CD4-positive, alpha-beta T cell (primary cell): ENCODE measurements at regions not wholly inside any gene's neighbourhood (a gene's known extent, or its start where the extent isn't known, plus 50 kb on each side); places are given as distances from the start of the nearest gene placed in this dataset.

Source experiments
- ATAC-seq: fragments of 200-7000 bp; cut with Tn5 transposase; one replicate; pipeline ENCODE4 v1.10.0; 2022; ENCODE audit warnings: mild to moderate bottlenecking; ENCODE audit not compliant: poor library complexity
- CTCF ChIA-PET: fragments of 350-600 bp; sonication (Branson Sonifier 250); formaldehyde crosslinking; loops from one replicate; lab custom pipeline; 2021; ENCODE audit warnings: antibody characterized with exemption, inconsistent platforms; lab: Charles Lee
- POLR2A ChIA-PET: fragments of 350-600 bp; sonication (Branson Sonifier 250); formaldehyde crosslinking; loops from one replicate; lab custom pipeline; 2021; ENCODE audit warnings: antibody characterized with exemption, inconsistent platforms; lab: Charles Lee
- DNase-seq, 14 experiments: peaks; one replicate each; pipeline ENCODE4 v3.0.0-alpha.2; 2013 to 2020; ENCODE audit warnings: mixed read lengths in 2 of 14
- H3K27ac ChIP-seq, 2 donors: one replicate each; pipeline versions ENCODE4 v1.5.1 to v1.7.0; 2013; ENCODE audit warnings: low read length in 2 of 2, low read depth in 1 of 2, mild to moderate bottlenecking in 1 of 2
- H3K27me3 ChIP-seq, 2 experiments: 1 replicate in 1 of 2; 2 replicates in 1 of 2; pipeline versions ENCODE4 v1.6.1 to v1.7.0; 2013; ENCODE audit warnings: low read length in 2 of 2, control low read depth in 1 of 2, mild to moderate bottlenecking in 1 of 2, moderate library complexity in 1 of 2; ENCODE audit not compliant: insufficient read depth in 2 of 2, control insufficient read depth in 1 of 2
- H3K36me3 ChIP-seq: one replicate; pipeline ENCODE4 v1.6.1; 2013; ENCODE audit warnings: low read length, control low read depth; ENCODE audit not compliant: insufficient read depth
- H3K4me1 ChIP-seq: one replicate; pipeline ENCODE4 v1.6.1; 2013; ENCODE audit warnings: low read length, control low read depth; ENCODE audit not compliant: insufficient read depth
- H3K4me3 ChIP-seq: one replicate; pipeline ENCODE4 v1.5.1; 2013; ENCODE audit warnings: mild to moderate bottlenecking, low read length, moderate library complexity
- H3K9me3 ChIP-seq, 2 experiments: 1 replicate in 1 of 2; 2 replicates in 1 of 2; pipeline versions ENCODE4 v1.6.1 to v1.7.0; 2013; ENCODE audit warnings: low read length in 2 of 2, mild to moderate bottlenecking in 2 of 2, control low read depth in 1 of 2, moderate library complexity in 1 of 2; ENCODE audit not compliant: control insufficient read depth in 1 of 2, insufficient read depth in 1 of 2
- H3K27ac Mint-ChIP-seq: one replicate; pipeline ENCODE4 v1.8.0; 2020; ENCODE audit warnings: mixed read lengths
- H3K27me3 Mint-ChIP-seq: one replicate; pipeline ENCODE4 v1.8.0; 2021; ENCODE audit warnings: mixed read lengths
- H3K36me3 Mint-ChIP-seq: one replicate; pipeline ENCODE4 v1.8.0; 2021; ENCODE audit warnings: low read depth, mixed read lengths
- H3K4me1 Mint-ChIP-seq: one replicate; pipeline ENCODE4 v1.8.0; 2021; ENCODE audit warnings: low read depth, mixed read lengths
- H3K4me3 Mint-ChIP-seq: one replicate; pipeline ENCODE4 v1.8.0; 2020; ENCODE audit warnings: mild to moderate bottlenecking, mixed read lengths
- H3K9me3 Mint-ChIP-seq: one replicate; pipeline ENCODE4 v1.8.0; 2020; ENCODE audit warnings: mixed read lengths
- CTCF ChIP-seq: fragments of 200-600 bp; IDR thresholded peaks from one replicate; pipeline ENCODE4 v1.8.0; 2022; ENCODE audit warnings: antibody characterized with exemption, mild to moderate bottlenecking
- intact Hi-C, 2 experiments: fragments of 100-400 bp; cut with DNase I in 1 of 2; cut with micrococcal nuclease in 1 of 2; formaldehyde crosslinking; loops; one replicate each; pipeline versions ENCODE4 v1.15.1 to v1.9.0; 2023 to 2025; cut with DNase I, micrococcal nuclease

DNA sequence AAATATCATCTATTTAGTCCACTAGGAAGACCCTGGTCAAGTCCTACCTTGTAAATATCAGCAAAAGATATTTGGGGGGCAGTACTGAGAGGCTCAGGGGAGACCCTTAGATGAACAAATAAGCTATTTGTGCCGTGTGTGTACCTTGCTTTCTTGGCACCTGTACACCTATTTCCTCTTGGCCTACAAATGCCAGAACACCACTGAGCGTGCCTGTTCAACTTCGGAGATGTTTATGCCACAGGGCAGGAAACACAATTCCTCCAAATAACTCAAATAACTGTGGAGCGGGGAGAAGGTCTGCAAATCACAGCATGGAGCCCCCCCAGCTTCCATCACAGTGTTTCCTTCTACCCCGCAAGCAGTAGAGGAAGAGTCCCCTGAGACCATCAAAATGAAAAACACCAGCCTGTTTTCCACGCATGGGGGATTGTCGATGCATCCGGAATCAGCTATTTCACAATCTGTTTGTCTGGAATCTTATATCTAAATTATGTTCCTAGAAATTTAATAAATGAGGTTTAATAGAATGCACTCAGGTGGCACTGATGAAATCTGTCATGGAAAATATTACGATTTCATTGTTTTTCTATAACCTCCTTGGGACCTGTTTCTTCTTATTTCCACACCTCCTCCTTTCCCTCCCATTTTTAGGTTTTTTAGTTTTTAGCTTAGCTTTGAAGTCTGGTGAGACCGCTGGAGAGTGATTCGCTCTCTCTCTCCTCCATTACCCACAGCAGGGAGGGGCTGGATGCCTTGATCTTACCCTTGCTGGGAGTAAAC lies 254.0 kb upstream of the SRRM4 start:
- Histone ChIP-seq H3K4me3 (no peak overlapping the region), H3K27ac (no peak overlapping the region), H3K4me1 (no peaks in the 10 kb centered on the region), H3K27me3 (no peaks in the 10 kb centered on the region), H3K36me3 (no peaks in the 10 kb centered on the region), H3K9me3 (no peaks in the 10 kb centered on the region)
- intact Hi-C loops: no loop called here
- H3K27me3 Mint-ChIP-seq: no peaks in the 10 kb centered on the region
- ChIA-PET POLR2A (no interaction called here), CTCF (no interaction called here)
- no peak overlapping the region for H3K4me3 Mint-ChIP-seq
- H3K36me3 Mint-ChIP-seq: no peaks in the 10 kb centered on the region
- H3K4me1 Mint-ChIP-seq: no peaks in the 10 kb centered on the region
- no peak for TF ChIP-seq CTCF
- no peak for DNase-seq
- no peaks in the 10 kb centered on the region for H3K9me3 Mint-ChIP-seq
- ATAC-seq: no peak
- H3K27ac Mint-ChIP-seq: no peak overlapping the region

DNA sequence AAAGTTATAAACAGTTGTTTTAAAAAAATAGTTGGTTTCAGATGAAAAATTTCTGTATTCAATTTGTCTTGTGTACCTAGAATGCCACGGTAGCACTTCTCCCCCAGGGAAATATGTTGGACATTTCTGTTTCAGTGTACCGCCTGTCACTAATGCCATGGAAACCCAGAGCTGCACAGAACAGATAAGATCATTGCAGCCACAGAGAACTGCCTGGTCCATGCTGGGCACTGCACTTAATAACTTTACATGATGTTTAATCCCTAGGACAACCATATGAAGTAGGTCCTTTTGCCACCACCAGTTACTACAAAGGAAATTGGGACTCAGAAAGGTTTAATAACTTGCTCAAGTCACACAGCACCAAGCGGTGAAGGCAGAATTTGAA lies 253.4 kb upstream of the SRRM4 start:
- ChIA-PET CTCF (no interaction called here), POLR2A (no interaction called here)
- Histone ChIP-seq H3K27ac (no peak overlapping the region), H3K36me3 (no peaks in the 10 kb centered on the region), H3K4me1 (no peaks in the 10 kb centered on the region), H3K27me3 (no peaks in the 10 kb centered on the region), H3K9me3 (no peaks in the 10 kb centered on the region), H3K4me3 (no peak overlapping the region)
- Mint-ChIP-seq H3K36me3 (no peaks in the 10 kb centered on the region), H3K27me3 (no peaks in the 10 kb centered on the region), H3K9me3 (no peaks in the 10 kb centered on the region), H3K4me3 (no peak overlapping the region), H3K4me1 (no peaks in the 10 kb centered on the region), H3K27ac (no peak overlapping the region)
- intact Hi-C loops: no loop called here
- DNase-seq (no peak), ATAC-seq (no peak)
- TF ChIP-seq CTCF: no peak

DNA sequence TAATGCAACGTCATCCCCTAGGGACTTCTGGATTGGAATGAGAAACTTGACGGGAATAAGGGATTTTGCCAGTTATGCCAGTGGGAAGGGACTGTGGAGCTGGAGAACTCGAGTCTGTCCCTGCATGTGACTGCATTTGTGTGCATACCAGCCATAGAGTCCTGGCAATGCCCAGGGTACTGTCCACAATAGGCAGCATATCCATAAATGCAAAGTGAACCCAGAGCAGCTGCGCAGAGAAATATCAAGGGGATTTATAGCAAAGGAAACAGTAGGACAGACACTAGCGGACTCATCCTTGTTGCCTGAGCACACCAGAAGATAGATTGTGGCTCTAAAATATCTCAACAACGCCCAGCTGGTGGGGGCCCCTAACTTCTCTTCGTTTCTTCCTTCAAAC lies 247.1 kb upstream of the SRRM4 start:
- Mint-ChIP-seq H3K4me3 (no peak overlapping the region), H3K36me3 (no peaks in the 10 kb centered on the region), H3K4me1 (no peaks in the 10 kb centered on the region), H3K9me3 (peaks cover 2% of the 10 kb centered on the region), H3K27ac (no peak overlapping the region), H3K27me3 (no peaks in the 10 kb centered on the region)
- H3K9me3 ChIP-seq: no peaks in the 10 kb centered on the region
- TF ChIP-seq CTCF: no peak
- ChIA-PET POLR2A (no interaction called here), CTCF (no interaction called here)
- no peaks in the 10 kb centered on the region for H3K4me1 ChIP-seq
- no peaks in the 10 kb centered on the region for H3K27me3 ChIP-seq
- DNase-seq: no peak
- no peaks in the 10 kb centered on the region for H3K36me3 ChIP-seq
- no peak overlapping the region for H3K27ac ChIP-seq
- no peak for ATAC-seq
- no peak overlapping the region for H3K4me3 ChIP-seq
- intact Hi-C loops: no loop called here
